ENCODE measurements at regions not wholly inside any gene's neighbourhood (a gene's known extent, or its start where the extent isn't known, plus 50 kb on each side); places are given as distances from the start of the nearest gene placed in this dataset.

DNA sequence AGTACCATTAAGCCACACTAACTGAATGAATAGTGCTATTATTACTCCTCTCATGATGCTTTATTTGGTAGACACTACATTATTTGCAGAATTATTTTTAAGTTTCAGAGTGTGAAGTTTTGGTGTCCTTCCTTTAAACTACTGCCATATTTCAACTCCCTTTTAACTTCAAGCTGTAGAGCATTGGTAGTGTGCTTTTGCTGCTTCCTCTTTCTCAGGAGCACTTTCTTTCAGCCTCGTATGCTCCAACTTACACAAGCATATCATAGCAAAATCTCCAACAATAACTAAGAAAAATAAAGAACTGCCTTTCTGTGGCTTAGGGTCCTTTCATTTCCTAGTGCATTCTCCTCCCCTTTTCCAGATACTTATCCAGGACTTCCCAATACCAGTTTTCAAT, 476.4 kb upstream of the AGTR1 start:
- H3K9me3 ChIP-seq = no peaks in the 10 kb centered on the region
- no peak for TF ChIP-seq POLR2A (IDR thresholded peaks at IDR 0.05)
- TF ChIP-seq, protein P1, sequence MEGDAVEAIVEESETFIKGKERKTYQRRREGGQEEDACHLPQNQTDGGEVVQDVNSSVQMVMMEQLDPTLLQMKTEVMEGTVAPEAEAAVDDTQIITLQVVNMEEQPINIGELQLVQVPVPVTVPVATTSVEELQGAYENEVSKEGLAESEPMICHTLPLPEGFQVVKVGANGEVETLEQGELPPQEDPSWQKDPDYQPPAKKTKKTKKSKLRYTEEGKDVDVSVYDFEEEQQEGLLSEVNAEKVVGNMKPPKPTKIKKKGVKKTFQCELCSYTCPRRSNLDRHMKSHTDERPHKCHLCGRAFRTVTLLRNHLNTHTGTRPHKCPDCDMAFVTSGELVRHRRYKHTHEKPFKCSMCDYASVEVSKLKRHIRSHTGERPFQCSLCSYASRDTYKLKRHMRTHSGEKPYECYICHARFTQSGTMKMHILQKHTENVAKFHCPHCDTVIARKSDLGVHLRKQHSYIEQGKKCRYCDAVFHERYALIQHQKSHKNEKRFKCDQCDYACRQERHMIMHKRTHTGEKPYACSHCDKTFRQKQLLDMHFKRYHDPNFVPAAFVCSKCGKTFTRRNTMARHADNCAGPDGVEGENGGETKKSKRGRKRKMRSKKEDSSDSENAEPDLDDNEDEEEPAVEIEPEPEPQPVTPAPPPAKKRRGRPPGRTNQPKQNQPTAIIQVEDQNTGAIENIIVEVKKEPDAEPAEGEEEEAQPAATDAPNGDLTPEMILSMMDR (IDR thresholded peaks at IDR 0.05) = no peak
- DNase-seq = no peak
- WGBS, 2 donors = 53 to 55% methylated on average over 1 of the region's 1 CpG
- no peak overlapping the region for H3K4me3 ChIP-seq
- intact Hi-C loops (cut with DNase I) = no loop called here
- H3K27me3 ChIP-seq = no peaks in the 10 kb centered on the region
- no peak overlapping the region for H3K27ac ChIP-seq
- no peaks in the 10 kb centered on the region for H3K4me1 ChIP-seq
- H3K36me3 ChIP-seq = no peaks in the 10 kb centered on the region

- no peaks in the 10 kb centered on the region for H3K4me1 ChIP-seq
- no peak for TF ChIP-seq POLR2A (IDR thresholded peaks at IDR 0.05)
- TF ChIP-seq, protein P1 (IDR thresholded peaks at IDR 0.05) = no peak
These were observed 474.4 kb upstream of the AGTR1 start for GRCh38 chr3:148223266-148223665.

DNA sequence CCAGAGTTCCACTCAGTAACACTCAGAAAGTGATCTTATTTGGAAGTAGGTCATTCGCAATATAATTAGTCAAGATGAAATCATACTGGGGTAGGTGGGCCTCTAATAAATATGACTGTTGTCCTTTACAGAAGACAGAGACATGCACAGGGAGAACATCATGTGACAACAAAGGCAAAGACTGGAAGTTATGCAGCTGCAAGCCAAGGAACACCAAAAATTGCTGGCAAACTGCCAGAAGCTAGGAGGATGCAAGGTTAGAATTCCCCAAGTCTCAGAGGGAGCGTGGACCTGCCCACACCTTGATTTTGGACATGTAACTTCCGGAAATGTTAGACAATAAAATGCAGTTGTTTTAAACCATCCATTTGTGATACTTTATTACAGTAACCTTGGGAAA, 471.5 kb upstream of the AGTR1 start:
- Histone ChIP-seq H3K27ac (no peak overlapping the region), H3K9me3 (no peaks in the 10 kb centered on the region), H3K4me3 (no peak overlapping the region), H3K4me1 (no peaks in the 10 kb centered on the region), H3K27me3 (no peaks in the 10 kb centered on the region), H3K36me3 (no peaks in the 10 kb centered on the region)
- whole genome bisulfite sequencing, 2 donors = 43 to 74% methylated on average over 3 of the region's 3 CpGs
- intact Hi-C loops (cut with DNase I) = no loop called here
- no peak for DNase-seq
- TF ChIP-seq POLR2A (IDR thresholded peaks at IDR 0.05) = no peak
- TF ChIP-seq, protein P1 (IDR thresholded peaks at IDR 0.05) = no peak

More at GRCh38 chr3:148223266-148223665, 474.4 kb upstream of the AGTR1 start:
- intact Hi-C loops (cut with DNase I) = no loop called here
- Histone ChIP-seq H3K9me3 (no peaks in the 10 kb centered on the region), H3K27ac (no peak overlapping the region), H3K27me3 (no peaks in the 10 kb centered on the region), H3K36me3 (no peaks in the 10 kb centered on the region), H3K4me3 (no peak overlapping the region)
- 44 to 57% methylated on average over 2 of the region's 2 CpGs for WGBS, 2 donors
- no peak for DNase-seq

DNA sequence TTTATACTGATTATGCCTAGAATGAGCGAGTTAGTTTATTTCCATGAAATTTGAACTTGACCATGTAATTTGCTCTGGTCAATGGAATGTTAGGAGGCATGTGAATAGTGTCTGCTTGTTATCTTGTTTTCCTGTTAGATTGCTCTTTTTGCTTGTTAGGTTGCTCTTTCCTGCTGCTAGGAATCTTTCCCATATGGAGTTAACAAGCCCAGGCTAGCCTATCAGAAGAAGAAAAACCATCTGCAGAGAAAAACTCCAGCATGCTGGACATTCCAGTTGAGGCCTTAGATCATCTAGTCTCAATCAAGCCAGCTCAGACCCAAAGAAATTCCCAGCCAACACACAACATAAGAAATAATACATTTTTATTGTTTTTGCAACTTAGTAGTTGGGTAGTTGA, 470.2 kb upstream of the AGTR1 start:
- WGBS, 2 donors = 83 to 87% methylated on average over 1 of the region's 1 CpG
- no peaks in the 10 kb centered on the region for H3K4me1 ChIP-seq
- TF ChIP-seq, protein P1 (IDR thresholded peaks at IDR 0.05) = no peak
- no peak for TF ChIP-seq POLR2A (IDR thresholded peaks at IDR 0.05)

GRCh38 chr3:148229107-148229506, 468.6 kb upstream of the AGTR1 start:
- Histone ChIP-seq H3K4me1 (no peaks in the 10 kb centered on the region), H3K36me3 (no peaks in the 10 kb centered on the region), H3K9me3 (no peaks in the 10 kb centered on the region), H3K27ac (no peak overlapping the region), H3K4me3 (no peak overlapping the region), H3K27me3 (no peaks in the 10 kb centered on the region)
- TF ChIP-seq POLR2A (IDR thresholded peaks at IDR 0.05) = no peak
- TF ChIP-seq, protein P1 (IDR thresholded peaks at IDR 0.05) = no peak
- no peak for DNase-seq
- intact Hi-C loops (cut with DNase I) = no loop called here

More for the DNA sequence above, 470.2 kb upstream of the AGTR1 start:
- no peak overlapping the region for H3K27ac ChIP-seq
- intact Hi-C loops (cut with DNase I) = no loop called here
- no peaks in the 10 kb centered on the region for H3K9me3 ChIP-seq
- DNase-seq = no peak
- H3K27me3 ChIP-seq = no peaks in the 10 kb centered on the region
- H3K36me3 ChIP-seq = no peaks in the 10 kb centered on the region
- H3K4me3 ChIP-seq = no peak overlapping the region

Measured in esophagus squamous epithelium (tissue), 5 donors.